Neural progenitor cell (in vitro differentiated cells): ENCODE measurements at regions not wholly inside any gene's neighbourhood (a gene's known extent, or its start where the extent isn't known, plus 50 kb on each side); places are given as distances from the start of the nearest gene placed in this dataset.

Experiments
- DNase-seq: peaks from one replicate; pipeline ENCODE4 v3.0.0-alpha.2; 2016; ENCODE audit warnings: low spot score
- H2AFZ ChIP-seq: fragments of 200-600 bp; sonication (generic); replicated peaks from 2 replicates; pipeline ENCODE4 v1.6.1; 2016; ENCODE audit warnings: antibody characterized with exemption
- H3F3A ChIP-seq: fragments of 200-600 bp; sonication (generic); 2 replicates; pipeline ENCODE4 v1.6.1; 2016; ENCODE audit warnings: antibody characterized with exemption, low read depth
- H3K27ac ChIP-seq: fragments of 200-600 bp; sonication (generic); 2 replicates; pipeline ENCODE4 v1.5.1; 2016; ENCODE audit warnings: mild to moderate bottlenecking
- H3K27me3 ChIP-seq: fragments of 200-600 bp; sonication (generic); 2 replicates; pipeline ENCODE4 v1.6.1; 2016; ENCODE audit warnings: mild to moderate bottlenecking, moderate library complexity
- H3K36me3 ChIP-seq: fragments of 200-600 bp; sonication (generic); 2 replicates; pipeline ENCODE4 v1.5.1; 2016
- H3K4me1 ChIP-seq: fragments of 200-600 bp; sonication (generic); 2 replicates; pipeline ENCODE4 v1.6.1; 2016; ENCODE audit warnings: mixed run types
- H3K4me2 ChIP-seq: fragments of 200-600 bp; sonication (generic); 2 replicates; pipeline ENCODE4 v1.6.1; 2016
- H3K4me3 ChIP-seq: fragments of 200-600 bp; sonication (generic); 2 replicates; pipeline ENCODE4 v1.5.1; 2016
- H3K79me2 ChIP-seq: fragments of 200-600 bp; sonication (generic); 2 replicates; pipeline ENCODE4 v1.6.1; 2016; ENCODE audit warnings: low read depth
- H3K9ac ChIP-seq: fragments of 200-600 bp; sonication (generic); 2 replicates; pipeline ENCODE4 v1.6.1; 2016
- H3K9me3 ChIP-seq: fragments of 200-600 bp; sonication (generic); 2 replicates; pipeline ENCODE4 v1.5.1; 2016; ENCODE audit warnings: low read depth
- H4K20me1 ChIP-seq: fragments of 200-600 bp; sonication (generic); 2 replicates; pipeline ENCODE4 v1.6.1; 2016; ENCODE audit warnings: low read depth
- H3K27ac Mint-ChIP-seq: 3 replicates; pipeline ENCODE4 v1.8.0; 2021; ENCODE audit warnings: mixed read lengths
- H3K27me3 Mint-ChIP-seq: 2 replicates; pipeline ENCODE4 v1.8.0; 2022; ENCODE audit warnings: low read depth, mild to moderate bottlenecking, inconsistent platforms, moderate library complexity, mixed read lengths; ENCODE audit not compliant: insufficient read depth
- H3K36me3 Mint-ChIP-seq: 3 replicates; pipeline ENCODE4 v1.8.0; 2021; ENCODE audit warnings: mixed read lengths
- H3K4me1 Mint-ChIP-seq: 3 replicates; pipeline ENCODE4 v1.8.0; 2021; ENCODE audit warnings: mixed read lengths
- H3K4me3 Mint-ChIP-seq: 3 replicates; pipeline ENCODE4 v1.8.0; 2021; ENCODE audit warnings: mild to moderate bottlenecking, moderate library complexity, mixed read lengths
- H3K9me3 Mint-ChIP-seq: 3 replicates; pipeline ENCODE4 v1.8.0; 2020; ENCODE audit warnings: mixed read lengths
- CTCF ChIP-seq: fragments of 200-600 bp; sonication (generic); IDR thresholded peaks from 2 replicates; pipeline ENCODE4 v1.5.1; 2017; ENCODE audit warnings: antibody characterized with exemption, mild to moderate bottlenecking
- EZH2 ChIP-seq: fragments of 200-600 bp; sonication (generic); IDR thresholded peaks from 2 replicates; pipeline ENCODE4 v1.6.1; 2017; ENCODE audit warnings: antibody characterized with exemption, mild to moderate bottlenecking, moderate library complexity
- EZH2phosphoT487 ChIP-seq: fragments of 200-600 bp; sonication (generic); IDR thresholded peaks from 2 replicates; pipeline ENCODE4 v1.6.1; 2017; ENCODE audit warnings: antibody characterized with exemption

- H3K9me3 ChIP-seq: no peaks in the 10 kb centered on the region
- no peak overlapping the region for H2AFZ ChIP-seq
- Mint-ChIP-seq H3K9me3 (no peaks in the 10 kb centered on the region), H3K36me3 (no peaks in the 10 kb centered on the region), H3K27me3 (no peaks in the 10 kb centered on the region), H3K4me1 (peaks cover 9% of the 10 kb centered on the region), H3K4me3 (no peak overlapping the region), H3K27ac (no peak overlapping the region)
- no peaks in the 10 kb centered on the region for H3K27me3 ChIP-seq
- no peak for TF ChIP-seq EZH2phosphoT487
- no peak for TF ChIP-seq CTCF
- TF ChIP-seq EZH2: no peak
- no peaks in the 10 kb centered on the region for H3F3A ChIP-seq
- H3K4me3 ChIP-seq: no peak overlapping the region
- no peaks in the 10 kb centered on the region for H3K79me2 ChIP-seq
- no peak for DNase-seq
- H3K4me2 ChIP-seq: no peak overlapping the region
- no peaks in the 10 kb centered on the region for H3K4me1 ChIP-seq
- no peaks in the 10 kb centered on the region for H3K36me3 ChIP-seq
- no peak overlapping the region for H3K9ac ChIP-seq
- H4K20me1 ChIP-seq: no peaks in the 10 kb centered on the region
- H3K27ac ChIP-seq: no peak overlapping the region
Observed at GRCh38 chr13:30816736-30817135, 81.4 kb downstream of the ALOX5AP start.

- TF ChIP-seq CTCF (no peak), EZH2 (no peak), EZH2phosphoT487 (no peak)
- Histone ChIP-seq H3F3A (no peaks in the 10 kb centered on the region), H3K4me2 (no peak overlapping the region), H4K20me1 (no peaks in the 10 kb centered on the region), H3K4me1 (no peaks in the 10 kb centered on the region), H3K9ac (no peak overlapping the region), H3K4me3 (no peak overlapping the region), H3K36me3 (no peaks in the 10 kb centered on the region), H3K79me2 (no peaks in the 10 kb centered on the region), H3K27me3 (no peaks in the 10 kb centered on the region), H2AFZ (no peak overlapping the region), H3K9me3 (no peaks in the 10 kb centered on the region), H3K27ac (no peak overlapping the region)
- no peak overlapping the region for H3K4me3 Mint-ChIP-seq
- DNase-seq: no peak
- peak overlapping the region; percentile 2 for H3K27ac Mint-ChIP-seq
- no peaks in the 10 kb centered on the region for H3K27me3 Mint-ChIP-seq
- peaks cover 9% of the 10 kb centered on the region for H3K4me1 Mint-ChIP-seq
- H3K9me3 Mint-ChIP-seq: no peaks in the 10 kb centered on the region
- H3K36me3 Mint-ChIP-seq: no peaks in the 10 kb centered on the region
Observed at GRCh38 chr13:30818323-30818960, 83.1 kb downstream of the ALOX5AP start.

- Mint-ChIP-seq H3K4me1 (peaks cover 15% of the 10 kb centered on the region), H3K27ac (no peak overlapping the region), H3K36me3 (no peaks in the 10 kb centered on the region), H3K9me3 (no peaks in the 10 kb centered on the region), H3K27me3 (no peaks in the 10 kb centered on the region), H3K4me3 (no peak overlapping the region)
- Histone ChIP-seq H3F3A (peaks cover 4% of the 10 kb centered on the region), H3K36me3 (no peaks in the 10 kb centered on the region), H2AFZ (no peak overlapping the region), H4K20me1 (no peaks in the 10 kb centered on the region), H3K4me1 (peaks cover 4% of the 10 kb centered on the region), H3K9me3 (no peaks in the 10 kb centered on the region), H3K4me2 (no peak overlapping the region), H3K9ac (no peak overlapping the region), H3K27me3 (no peaks in the 10 kb centered on the region), H3K79me2 (no peaks in the 10 kb centered on the region), H3K27ac (no peak overlapping the region), H3K4me3 (no peak overlapping the region)
- TF ChIP-seq EZH2phosphoT487: no peak
- no peak for TF ChIP-seq CTCF
- no peak for TF ChIP-seq EZH2
- no peak for DNase-seq
Observed at GRCh38 chr13:30819136-30819888, 84.0 kb downstream of the ALOX5AP start.
